Esophagus squamous epithelium (tissue), 5 donors: ENCODE measurements at regions not wholly inside any gene's neighbourhood (a gene's known extent, or its start where the extent isn't known, plus 50 kb on each side); places are given as distances from the start of the nearest gene placed in this dataset.

Source experiments
- DNase-seq: peaks from one replicate; lab custom pipeline; 2025; lab: John Stamatoyannopoulos, UW
- H3K27ac ChIP-seq, 4 donors: fragments of 200-600 bp; sonication (generic); one replicate each; pipeline ENCODE4 v1.5.1; 2016 to 2019; ENCODE audit warnings: mild to moderate bottlenecking in 1 of 4
- H3K27me3 ChIP-seq, 4 donors: fragments of 200-600 bp; sonication (generic); 1 replicate in 3 of 4; 2 replicates in 1 of 4; pipeline versions ENCODE4 v1.5.1 to v1.6.0; 2017 to 2021; ENCODE audit warnings: antibody characterized with exemption in 1 of 4
- H3K36me3 ChIP-seq, 3 donors: fragments of 200-600 bp; sonication (generic); one replicate each; pipeline ENCODE4 v1.5.1; 2016 to 2019
- H3K4me1 ChIP-seq, 3 donors: fragments of 200-600 bp; sonication (generic); one replicate each; pipeline ENCODE4 v1.5.1; 2017 to 2019
- H3K4me3 ChIP-seq, 4 donors: fragments of 200-600 bp; sonication (generic); 1 replicate in 3 of 4; 2 replicates in 1 of 4; pipeline ENCODE4 v1.5.1; 2016 to 2019; ENCODE audit warnings: mild to moderate bottlenecking in 2 of 4, moderate library complexity in 1 of 4
- H3K9me3 ChIP-seq, 3 donors: fragments of 200-600 bp; sonication (generic); one replicate each; pipeline ENCODE4 v1.5.1; 2016 to 2019
- CTCF ChIP-seq, 6 experiments: fragments of 450-650 bp in 4 of 6; fragments of 200-600 bp in 2 of 6; sonication (generic) in 2 of 6; IDR thresholded peaks; one replicate each; pipeline ENCODE4 v1.5.1; 2016 to 2019; ENCODE audit warnings: antibody characterized with exemption in 6 of 6, mild to moderate bottlenecking in 4 of 6, moderate library complexity in 4 of 6
- POLR2A ChIP-seq, 4 donors: fragments of 450-650 bp; IDR thresholded peaks; one replicate each; pipeline ENCODE4 v1.6.1; 2017; ENCODE audit warnings: antibody characterized with exemption in 4 of 4, mild to moderate bottlenecking in 4 of 4, moderate library complexity in 3 of 4
- WGBS, 2 donors: methylation state at CpG; one replicate each; pipeline ENCODE4 v1.1.5; 2018; 5-methylcytosine and 5-hydroxymethylcytosine counted together
- intact Hi-C: fragments of 100-400 bp; cut with DNase I; formaldehyde crosslinking; loops from one replicate; pipeline ENCODE4 v1.15.0; 2022
- donor health status: DM: yes; HTN: yes; CAD: no.

- intact Hi-C loops, result no loop called here
- H3K27me3 ChIP-seq, result no peaks in the 10 kb centered on the region
- H3K4me1 ChIP-seq, result no peaks in the 10 kb centered on the region
- DNase-seq, result no peak
- no peaks in the 10 kb centered on the region for H3K9me3 ChIP-seq
- H3K36me3 ChIP-seq, result no peaks in the 10 kb centered on the region
- no peak overlapping the region for H3K4me3 ChIP-seq
- TF ChIP-seq POLR2A (IDR thresholded peaks at IDR 0.05) (no peak), CTCF (IDR thresholded peaks at IDR 0.05) (no peak)
- WGBS, 2 donors, result 77 to 100% methylated on average over 1 to 4 of the region's 5 CpGs
- no peak overlapping the region for H3K27ac ChIP-seq
These were observed 157.9 kb downstream of the MAGEB5 start for GRCh38 chrX:26373829-26374228.

- Histone ChIP-seq H3K27me3 (no peaks in the 10 kb centered on the region), H3K9me3 (no peaks in the 10 kb centered on the region), H3K27ac (no peak overlapping the region), H3K36me3 (no peaks in the 10 kb centered on the region), H3K4me3 (no peak overlapping the region), H3K4me1 (no peaks in the 10 kb centered on the region)
- no peak for DNase-seq
- TF ChIP-seq CTCF (IDR thresholded peaks at IDR 0.05) (no peak), POLR2A (IDR thresholded peaks at IDR 0.05) (no peak)
- WGBS, 2 donors, result 35 to 100% methylated on average over 1 to 3 of the region's 3 CpGs
- intact Hi-C loops, result no loop called here
These were observed 137.0 kb downstream of the MAGEB5 start for GRCh38 chrX:26352891-26353430.

- intact Hi-C loops, result no loop called here
- Histone ChIP-seq H3K27me3 (no peaks in the 10 kb centered on the region), H3K4me1 (no peaks in the 10 kb centered on the region), H3K4me3 (no peak overlapping the region), H3K9me3 (no peaks in the 10 kb centered on the region), H3K36me3 (no peaks in the 10 kb centered on the region), H3K27ac (no peak overlapping the region)
- no peak for DNase-seq
- 86 to 89% methylated on average over 3 to 4 of the region's 4 CpGs for WGBS, 2 donors
- TF ChIP-seq CTCF (IDR thresholded peaks at IDR 0.05) (no peak), POLR2A (IDR thresholded peaks at IDR 0.05) (no peak)
These were observed 131.2 kb downstream of the MAGEB5 start for GRCh38 chrX:26347171-26347570.

GRCh38 chrX:26334232-26334631 lies 118.3 kb downstream of the MAGEB5 start:
- intact Hi-C loops, result no loop called here
- H3K4me1 ChIP-seq, result no peaks in the 10 kb centered on the region
- WGBS, 2 donors, result 50% methylated on average over 3 of the region's 8 CpGs; no CpG with 5 or more reads in 1 of the 2 donors
- no peak for DNase-seq
- no peaks in the 10 kb centered on the region for H3K36me3 ChIP-seq
- TF ChIP-seq POLR2A (IDR thresholded peaks at IDR 0.05) (no peak), CTCF (IDR thresholded peaks at IDR 0.05) (no peak)
- no peaks in the 10 kb centered on the region for H3K9me3 ChIP-seq
- H3K27ac ChIP-seq, result no peak overlapping the region
- H3K4me3 ChIP-seq, result no peak overlapping the region
- no peaks in the 10 kb centered on the region for H3K27me3 ChIP-seq

- no peak overlapping the region for H3K27ac ChIP-seq
- intact Hi-C loops, result no loop called here
- 17 to 33% methylated on average over 2 to 3 of the region's 3 CpGs for WGBS, 2 donors
- no peak for DNase-seq
- H3K9me3 ChIP-seq, result no peaks in the 10 kb centered on the region
- H3K27me3 ChIP-seq, result no peaks in the 10 kb centered on the region
- H3K36me3 ChIP-seq, result no peaks in the 10 kb centered on the region
- H3K4me3 ChIP-seq, result no peak overlapping the region
- H3K4me1 ChIP-seq, result no peaks in the 10 kb centered on the region
- TF ChIP-seq CTCF (IDR thresholded peaks at IDR 0.05), result no peak
- no peak for TF ChIP-seq POLR2A (IDR thresholded peaks at IDR 0.05)
These were observed 112.8 kb downstream of the MAGEB5 start for GRCh38 chrX:26328608-26329319.
